ENCODE measurements at regions not wholly inside any gene's neighbourhood (a gene's known extent, or its start where the extent isn't known, plus 50 kb on each side); places are given as distances from the start of the nearest gene placed in this dataset.

- no peak for TF ChIP-seq CTCF (IDR thresholded peaks at IDR 0.05; ENCODE audit: poor library complexity)
- TF ChIP-seq EZH2 (IDR thresholded peaks at IDR 0.05; ENCODE audit: borderline replicate concordance): no peak
- TF ChIP-seq EZH2phosphoT487 (IDR thresholded peaks at IDR 0.05; ENCODE audit: low read depth, severe bottlenecking, unreplicated experiment): no peak
Measured at GRCh38 chr3:99049164-99049563, 147.7 kb upstream of the DCBLD2 start.
